COLO829 (cell line): ENCODE measurements at regions not wholly inside any gene's neighbourhood (a gene's known extent, or its start where the extent isn't known, plus 50 kb on each side); places are given as distances from the start of the nearest gene placed in this dataset.
"Not testable (repeated sequence)": the region's sequence is repeated elsewhere in the genome, so short reads cannot be mapped to it uniquely, and the experiment has no call there.

ENCODE experiments used
- DNase-seq: peaks from one replicate; pipeline ENCODE4 v3.0.0; 2012; ENCODE audit warnings: low spot score

- no peak for DNase-seq
Measured at GRCh38 chr2:207216457-207216856, 50.7 kb upstream of the KLF7 start.

GRCh38 chr2:207217442-207217841 lies 51.7 kb upstream of the KLF7 start:
- DNase-seq = no peak

- no peak for DNase-seq
Measured at GRCh38 chr2:207219081-207219630, 53.4 kb upstream of the KLF7 start.

GRCh38 chr2:207219676-207220501 lies 54.1 kb upstream of the KLF7 start:
- DNase-seq = no peak

GRCh38 chr2:207221731-207222130 lies 56.0 kb upstream of the KLF7 start:
- DNase-seq = no peak

GRCh38 chr2:207223051-207223450 lies 57.3 kb upstream of the KLF7 start:
- no peak for DNase-seq

GRCh38 chr2:207224381-207224780 lies 58.6 kb upstream of the KLF7 start:
- DNase-seq = no peak

GRCh38 chr2:207224791-207225482 lies 59.2 kb upstream of the KLF7 start:
- no peak for DNase-seq

- DNase-seq = no peak
Measured at GRCh38 chr2:207225773-207226172, 60.0 kb upstream of the KLF7 start.

- no peak for DNase-seq
Measured at GRCh38 chr2:207226243-207226642, 60.5 kb upstream of the KLF7 start.

GRCh38 chr2:207226671-207227061 lies 60.9 kb upstream of the KLF7 start:
- DNase-seq = no peak

- no peak for DNase-seq
Measured at GRCh38 chr2:207227062-207227748, 61.5 kb upstream of the KLF7 start.

- DNase-seq = no peak
Measured at GRCh38 chr2:207227749-207228145, 62.0 kb upstream of the KLF7 start.

GRCh38 chr2:207228402-207228801 lies 62.7 kb upstream of the KLF7 start:
- DNase-seq = no peak

GRCh38 chr2:207229161-207229560 lies 63.4 kb upstream of the KLF7 start:
- DNase-seq = no peak

GRCh38 chr2:207230261-207231105 lies 64.7 kb upstream of the KLF7 start:
- DNase-seq = peak; percentile 24

- DNase-seq = no peak
Measured at GRCh38 chr2:207231106-207231865, 65.5 kb upstream of the KLF7 start.

- no peak for DNase-seq
Measured at GRCh38 chr2:207231967-207232366, 66.2 kb upstream of the KLF7 start.

- not testable (repeated sequence) for DNase-seq
Measured at GRCh38 chr2:207233141-207233540, 67.4 kb upstream of the KLF7 start.

- DNase-seq = no peak
Measured at GRCh38 chr2:207233731-207234130, 68.0 kb upstream of the KLF7 start.

- no peak for DNase-seq
Measured at GRCh38 chr2:207235621-207236020, 69.9 kb upstream of the KLF7 start.
